Keratinocyte (primary cell): ENCODE measurements at regions not wholly inside any gene's neighbourhood (a gene's known extent, or its start where the extent isn't known, plus 50 kb on each side); places are given as distances from the start of the nearest gene placed in this dataset.

Experiments
- DNase-seq: peaks from one replicate; pipeline ENCODE4 v3.0.0-alpha.2; 2011; ENCODE audit warnings: low read depth, missing footprints, low spot score
- FAIRE-seq: peaks from 2 replicates; lab custom pipeline; 2011; peaks lifted over from hg19 to GRCh38; lab: Jason Lieb, UNC
- H2AFZ ChIP-seq: 2 replicates; pipeline ENCODE4 v1.6.0; 2012; ENCODE audit warnings: low read length, control low read depth, inconsistent platforms; ENCODE audit not compliant: control insufficient read depth
- H3K27ac ChIP-seq: 2 replicates; pipeline ENCODE4 v1.5.1; 2011; ENCODE audit warnings: low read length; ENCODE audit not compliant: control insufficient read depth, insufficient read depth
- H3K27me3 ChIP-seq: 3 replicates; pipeline ENCODE4 v1.6.0; 2011; ENCODE audit warnings: low read length; ENCODE audit not compliant: control insufficient read depth, insufficient read depth; ENCODE audit errors: extremely low read depth
- H3K36me3 ChIP-seq, 2 experiments: 2 replicates in 1 of 2; 3 replicates in 1 of 2; pipeline ENCODE4 v1.5.1; 2011; ENCODE audit warnings: low read length in 2 of 2, mild to moderate bottlenecking in 1 of 2; ENCODE audit not compliant: control insufficient read depth in 2 of 2, insufficient read depth in 2 of 2; ENCODE audit errors: extremely low read depth in 1 of 2
- H3K4me1 ChIP-seq: 3 replicates; pipeline ENCODE4 v1.5.1; 2011; ENCODE audit warnings: low read length; ENCODE audit not compliant: control insufficient read depth, insufficient read depth; ENCODE audit errors: extremely low read depth
- H3K4me2 ChIP-seq: 3 replicates; pipeline ENCODE4 v1.6.0; 2011; ENCODE audit warnings: low read depth, low read length; ENCODE audit not compliant: control insufficient read depth, insufficient read depth; ENCODE audit errors: extremely low read depth
- H3K4me3 ChIP-seq, 3 experiments: fragments of 200-600 bp in 1 of 3; sonication (generic) in 1 of 3; 2 replicates in 2 of 3; 3 replicates in 1 of 3; pipeline ENCODE4 v1.5.1; 2011 to 2016; ENCODE audit warnings: low read length in 3 of 3, mild to moderate bottlenecking in 3 of 3, control low read depth in 2 of 3, inconsistent platforms in 1 of 3, low read depth in 1 of 3, mixed read lengths in 1 of 3, mixed run types in 1 of 3, moderate library complexity in 1 of 3; ENCODE audit not compliant: control insufficient read depth in 2 of 3, insufficient read depth in 2 of 3; ENCODE audit errors: extremely low read depth in 1 of 3
- H3K79me2 ChIP-seq: 2 replicates; pipeline ENCODE4 v1.6.0; 2012; ENCODE audit warnings: low read length; ENCODE audit not compliant: control insufficient read depth, insufficient read depth
- H3K9ac ChIP-seq: 3 replicates; pipeline ENCODE4 v1.6.0; 2011; ENCODE audit warnings: low read length; ENCODE audit not compliant: control insufficient read depth, insufficient read depth; ENCODE audit errors: extremely low read depth
- H3K9me1 ChIP-seq: 3 replicates; pipeline ENCODE4 v1.6.0; 2011; ENCODE audit warnings: low read length; ENCODE audit not compliant: control insufficient read depth, insufficient read depth; ENCODE audit errors: extremely low read depth
- H3K9me3 ChIP-seq: 2 replicates; pipeline ENCODE4 v1.5.1; 2012; ENCODE audit warnings: low read depth, low read length; ENCODE audit not compliant: control insufficient read depth
- H4K20me1 ChIP-seq: 3 replicates; pipeline ENCODE4 v1.6.0; 2011; ENCODE audit warnings: low read length; ENCODE audit not compliant: control insufficient read depth, insufficient read depth; ENCODE audit errors: extremely low read depth
- EZH2 ChIP-seq: IDR thresholded peaks from one replicate; pipeline ENCODE4 v1.6.1; 2012; ENCODE audit warnings: inconsistent platforms, mild to moderate bottlenecking, low read length, moderate library complexity
- dilution Hi-C: fragments of 300-500 bp; cut with MboI; formaldehyde crosslinking; loops from one replicate; pipeline ENCODE4 v1.7.0; 2020; ENCODE audit warnings: low sequenced_read_pairs; ENCODE audit not compliant: extremely low pct_ligation_motif_present
- TF ChIP-seq, protein P1 (sequence below), 3 experiments: IDR thresholded peaks in 1 of 3; conservative IDR thresholded peaks in 1 of 3; optimal IDR thresholded peaks in 1 of 3; 2 replicates in 2 of 3; 3 replicates in 1 of 3; pipeline versions ENCODE3 to v1.5.1; 2011; ENCODE audit warnings: low read length in 3 of 3, mild to moderate bottlenecking in 3 of 3, moderate library complexity in 2 of 3, control low read depth in 1 of 3, inconsistent platforms in 1 of 3; ENCODE audit not compliant: insufficient read depth in 2 of 3; ENCODE audit errors: extremely low read depth in 1 of 3

DNA sequence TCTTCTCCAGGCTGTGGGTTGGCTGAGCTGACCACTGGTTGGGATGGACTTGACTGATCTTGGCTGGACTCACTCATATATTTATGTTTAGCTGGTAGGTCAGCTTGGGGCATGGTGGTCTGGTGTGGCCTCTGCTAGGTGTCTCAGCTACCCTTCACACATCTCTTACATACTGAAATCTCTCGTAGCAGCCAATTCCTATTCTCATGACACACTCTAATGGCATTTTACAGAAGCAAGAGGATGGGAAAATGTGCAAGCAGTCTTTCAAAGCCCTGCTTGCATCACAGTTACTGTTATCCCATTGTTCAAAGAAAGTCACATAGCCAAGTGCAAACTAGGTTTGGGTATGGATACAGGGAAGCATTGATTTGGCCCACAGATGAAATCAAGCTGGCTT, 55.5 kb upstream of the PCDH18 start:
- H3K27ac ChIP-seq = no peak overlapping the region
- H3K4me3 ChIP-seq = no peak overlapping the region
- no peaks in the 10 kb centered on the region for H3K36me3 ChIP-seq
- FAIRE-seq = no peak
- DNase-seq = no peak
- TF ChIP-seq, protein P1, sequence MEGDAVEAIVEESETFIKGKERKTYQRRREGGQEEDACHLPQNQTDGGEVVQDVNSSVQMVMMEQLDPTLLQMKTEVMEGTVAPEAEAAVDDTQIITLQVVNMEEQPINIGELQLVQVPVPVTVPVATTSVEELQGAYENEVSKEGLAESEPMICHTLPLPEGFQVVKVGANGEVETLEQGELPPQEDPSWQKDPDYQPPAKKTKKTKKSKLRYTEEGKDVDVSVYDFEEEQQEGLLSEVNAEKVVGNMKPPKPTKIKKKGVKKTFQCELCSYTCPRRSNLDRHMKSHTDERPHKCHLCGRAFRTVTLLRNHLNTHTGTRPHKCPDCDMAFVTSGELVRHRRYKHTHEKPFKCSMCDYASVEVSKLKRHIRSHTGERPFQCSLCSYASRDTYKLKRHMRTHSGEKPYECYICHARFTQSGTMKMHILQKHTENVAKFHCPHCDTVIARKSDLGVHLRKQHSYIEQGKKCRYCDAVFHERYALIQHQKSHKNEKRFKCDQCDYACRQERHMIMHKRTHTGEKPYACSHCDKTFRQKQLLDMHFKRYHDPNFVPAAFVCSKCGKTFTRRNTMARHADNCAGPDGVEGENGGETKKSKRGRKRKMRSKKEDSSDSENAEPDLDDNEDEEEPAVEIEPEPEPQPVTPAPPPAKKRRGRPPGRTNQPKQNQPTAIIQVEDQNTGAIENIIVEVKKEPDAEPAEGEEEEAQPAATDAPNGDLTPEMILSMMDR (optimal IDR thresholded peaks at IDR 0.05 in 1 of 3, IDR thresholded peaks at IDR 0.05 in 1 of 3, conservative IDR thresholded peaks at IDR 0.05 in 1 of 3; ENCODE audit: extremely low read depth in 1 of 3, insufficient read depth in 2 of 3, low read length in 3 of 3) = no peak
- TF ChIP-seq EZH2 = no peak
- H3K9ac ChIP-seq = no peak overlapping the region
- no peaks in the 10 kb centered on the region for H4K20me1 ChIP-seq
- no peaks in the 10 kb centered on the region for H3K4me1 ChIP-seq
- H3K9me1 ChIP-seq = no peaks in the 10 kb centered on the region
- H3K79me2 ChIP-seq = no peaks in the 10 kb centered on the region
- dilution Hi-C loops = no loop called here
- no peaks in the 10 kb centered on the region for H3K27me3 ChIP-seq
- no peaks in the 10 kb centered on the region for H3K9me3 ChIP-seq
- H2AFZ ChIP-seq = no peak overlapping the region
- no peak overlapping the region for H3K4me2 ChIP-seq

DNA sequence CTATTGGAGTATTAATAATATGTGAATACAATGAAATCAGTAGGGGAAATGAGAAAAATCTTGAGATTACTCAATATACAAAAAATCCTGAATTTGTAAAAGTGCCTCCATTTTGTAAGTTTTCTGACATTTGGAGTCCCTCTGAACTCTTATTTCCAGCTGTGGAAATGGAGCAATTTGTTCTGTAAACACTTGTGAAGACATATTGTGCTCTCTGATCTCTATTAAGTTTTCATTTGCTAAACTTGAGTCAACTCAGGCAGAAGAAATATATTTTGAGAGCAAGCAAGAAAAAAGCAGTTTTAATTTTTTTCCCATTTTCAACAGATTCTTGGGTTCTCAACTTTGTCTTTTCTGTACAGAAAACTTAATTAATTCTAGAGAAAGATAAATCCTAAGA, 51.4 kb upstream of the PCDH18 start:
- dilution Hi-C loops = no loop called here
- FAIRE-seq = no peak
- no peak overlapping the region for H3K9ac ChIP-seq

More for the DNA sequence above, 51.4 kb upstream of the PCDH18 start:
- TF ChIP-seq, protein P1 (optimal IDR thresholded peaks at IDR 0.05 in 1 of 3, IDR thresholded peaks at IDR 0.05 in 1 of 3, conservative IDR thresholded peaks at IDR 0.05 in 1 of 3; ENCODE audit: extremely low read depth in 1 of 3, insufficient read depth in 2 of 3, low read length in 3 of 3) = no peak
- TF ChIP-seq EZH2 = no peak
- no peak for DNase-seq
- H3K27ac ChIP-seq = no peak overlapping the region
- H2AFZ ChIP-seq = no peak overlapping the region
- no peaks in the 10 kb centered on the region for H3K9me3 ChIP-seq
- no peak overlapping the region for H3K4me3 ChIP-seq
- H3K9me1 ChIP-seq = no peaks in the 10 kb centered on the region
- H3K4me2 ChIP-seq = no peak overlapping the region
- no peaks in the 10 kb centered on the region for H3K36me3 ChIP-seq
- no peaks in the 10 kb centered on the region for H3K4me1 ChIP-seq
- H3K79me2 ChIP-seq = no peaks in the 10 kb centered on the region
- no peaks in the 10 kb centered on the region for H3K27me3 ChIP-seq
- H4K20me1 ChIP-seq = no peaks in the 10 kb centered on the region
